K562 (cell line): ENCODE measurements at regions not wholly inside any gene's neighbourhood (a gene's known extent, or its start where the extent isn't known, plus 50 kb on each side); places are given as distances from the start of the nearest gene placed in this dataset.

Experiments used
- ATAC-seq: fragments of 200-7000 bp; cut with Tn5 transposase; 3 replicates; pipeline ENCODE4 v1.9.1; 2020; ENCODE audit warnings: moderate library complexity
- BruUV-seq: library from RNA; stranded (reverse); fragments of 400-500 nt; replicated peaks from 2 replicates; lab custom pipeline; 2021; lab: Mats Ljungman, UMichigan
- CTCF ChIA-PET: fragments of 300-600 bp; formaldehyde crosslinking; extraction: SDS; loops from one replicate; lab custom pipeline; 2021; ENCODE audit warnings: low intra/inter-chr PET ratio; lab: Yijun Ruan, JAX
- POLR2A ChIA-PET: fragments of 300-600, 350-650 bp; sonication (Branson Sonifier 250); formaldehyde crosslinking; extraction: SDS; loops from one replicate; lab custom pipeline; 2021; ENCODE audit warnings: antibody characterized with exemption, inconsistent platforms; lab: Yijun Ruan, JAX
- DNase-seq, 4 experiments: peaks; one replicate each; pipeline versions ENCODE4 v3.0.0 to v3.0.0-alpha.2; 2011 to 2018; ENCODE audit warnings: low spot score in 3 of 4, mixed read lengths in 3 of 4; ENCODE audit errors: extremely low read depth in 1 of 4
- FAIRE-seq: peaks from 2 replicates; lab custom pipeline; 2011; peaks lifted over from hg19 to GRCh38; lab: Jason Lieb, UNC
- H2AFZ ChIP-seq: 2 replicates; pipeline ENCODE4 v1.6.0; 2011; ENCODE audit warnings: low read depth, low read length, control low read depth, inconsistent platforms
- H3K27ac ChIP-seq: fragments of 200-600 bp; 3 replicates; pipeline ENCODE4 v1.8.0; 2011; ENCODE audit warnings: low read depth, mild to moderate bottlenecking, control low read depth, inconsistent platforms, low read length, moderate library complexity, mixed read lengths; ENCODE audit errors: extremely low read depth
- H3K27me3 ChIP-seq, 2 experiments: fragments of 300-600 bp in 1 of 2; 2 replicates in 1 of 2; 3 replicates in 1 of 2; pipeline versions ENCODE4 v1.6.0 to v1.8.0; 2011; ENCODE audit warnings: inconsistent platforms in 2 of 2, low read length in 2 of 2, mild to moderate bottlenecking in 1 of 2, mixed read lengths in 1 of 2, moderate library complexity in 1 of 2; ENCODE audit not compliant: control insufficient read depth in 2 of 2, insufficient read depth in 2 of 2
- H3K36me3 ChIP-seq: fragments of 300-600 bp; 3 replicates; pipeline ENCODE4 v1.8.0; 2011; ENCODE audit warnings: mild to moderate bottlenecking, low read length, inconsistent platforms; ENCODE audit not compliant: control insufficient read depth, insufficient read depth
- H3K4me1 ChIP-seq, 2 experiments: fragments of 200-600 bp in 1 of 2; replicated peaks in 1 of 2; 2 replicates in 1 of 2; 3 replicates in 1 of 2; pipeline versions ENCODE4 v1.5.1 to v1.8.0; 2011; ENCODE audit warnings: inconsistent platforms in 2 of 2, low read length in 2 of 2, mild to moderate bottlenecking in 1 of 2, mixed read lengths in 1 of 2, moderate library complexity in 1 of 2; ENCODE audit not compliant: control insufficient read depth in 2 of 2, insufficient read depth in 2 of 2
- H3K4me2 ChIP-seq: 2 replicates; pipeline ENCODE4 v1.6.1; 2011; ENCODE audit warnings: low read length, control low read depth, inconsistent platforms, mixed read lengths; ENCODE audit not compliant: insufficient read depth
- H3K4me3 ChIP-seq: fragments of 200-600 bp; sonication (generic), shearing (Covaris generic); 2 replicates; pipeline ENCODE4 v1.5.1; 2016; ENCODE audit warnings: control low read depth, inconsistent platforms
- H3K79me2 ChIP-seq: fragments of 200-600 bp; 3 replicates; pipeline ENCODE4 v1.8.0; 2011; ENCODE audit warnings: low read length, inconsistent platforms; ENCODE audit not compliant: control insufficient read depth, insufficient read depth
- H3K9ac ChIP-seq, 2 experiments: 2 replicates each; pipeline versions ENCODE4 v1.6.0 to v1.6.1; 2011; ENCODE audit warnings: low read depth in 2 of 2, low read length in 2 of 2, control low read depth in 1 of 2, inconsistent platforms in 1 of 2, mild to moderate bottlenecking in 1 of 2, mixed read lengths in 1 of 2; ENCODE audit not compliant: insufficient read depth in 1 of 2
- H3K9me1 ChIP-seq: one replicate; pipeline ENCODE4 v1.6.0; 2011; ENCODE audit warnings: inconsistent platforms, mild to moderate bottlenecking, low read length, moderate library complexity; ENCODE audit not compliant: control insufficient read depth, insufficient read depth
- H3K9me3 ChIP-seq: replicated peaks from 2 replicates; pipeline ENCODE4 v1.5.1; 2011; ENCODE audit warnings: low read depth, low read length, inconsistent platforms; ENCODE audit not compliant: control insufficient read depth, insufficient read depth
- H4K20me1 ChIP-seq: replicated peaks from 2 replicates; pipeline ENCODE4 v1.6.1; 2011; ENCODE audit warnings: low read length, inconsistent platforms, mixed read lengths; ENCODE audit not compliant: control insufficient read depth, insufficient read depth
- CC2D1A ChIP-seq: fragments of 450-650 bp; IDR thresholded peaks from 2 replicates; pipeline ENCODE4 v1.6.1; 2017; ENCODE audit warnings: mild to moderate bottlenecking
- CHCHD3 ChIP-seq: fragments of 250-450 bp; sonication (Bioruptor Pico); IDR thresholded peaks from 2 replicates; pipeline ENCODE4 v2.1.2; 2022; ENCODE audit warnings: mild to moderate bottlenecking
- DMBX1 ChIP-seq: fragments of 250-450 bp; sonication (Bioruptor Pico); IDR thresholded peaks from 2 replicates; pipeline ENCODE4 v1.8.0; 2022; ENCODE audit warnings: inconsistent platforms, mild to moderate bottlenecking, moderate library complexity, borderline replicate concordance
- ESRRB ChIP-seq: fragments of 250-450 bp; sonication (Bioruptor Pico); IDR thresholded peaks from 2 replicates; pipeline ENCODE4 v1.5.0; 2020; ENCODE audit warnings: mild to moderate bottlenecking, moderate library complexity, borderline replicate concordance
- KAT7 ChIP-seq: sonication (generic); formaldehyde crosslinking; IDR thresholded peaks from 2 replicates; pipeline ENCODE4 v1.8.0; 2022; ENCODE audit warnings: missing genetic modification reagents, mild to moderate bottlenecking, borderline replicate concordance
- KDM1A ChIP-seq, 2 experiments: fragments of 450-650 bp; IDR thresholded peaks; 2 replicates each; pipeline ENCODE4 v1.6.1; 2016; ENCODE audit warnings: mild to moderate bottlenecking in 2 of 2
- POLR2H ChIP-seq: IDR thresholded peaks from 2 replicates; pipeline ENCODE4 v1.6.1; 2016; ENCODE audit warnings: missing genetic modification characterization, low read depth, mild to moderate bottlenecking, control low read depth, missing compliant biosample characterization, moderate library complexity
- RFX1 ChIP-seq: fragments of 450-650 bp; IDR thresholded peaks from 2 replicates; pipeline ENCODE4 v1.6.1; 2016; ENCODE audit warnings: mild to moderate bottlenecking, moderate library complexity
- SMAD4 ChIP-seq: fragments of 250-450 bp; sonication (Bioruptor Pico); conservative IDR thresholded peaks from 2 replicates; pipeline ENCODE4 v1.8.0; 2021; ENCODE audit warnings: inconsistent platforms, mild to moderate bottlenecking, moderate library complexity
- ZBTB8A ChIP-seq: fragments of 450-650 bp; IDR thresholded peaks from 2 replicates; pipeline ENCODE4 v1.6.1; 2018; ENCODE audit warnings: mild to moderate bottlenecking, moderate library complexity; ENCODE audit not compliant: partially characterized antibody
- ZNF282 ChIP-seq: sonication (generic); formaldehyde crosslinking; IDR thresholded peaks from 2 replicates; pipeline ENCODE4 v1.8.1; 2023; ENCODE audit warnings: missing genetic modification reagents
- ZNF311 ChIP-seq: fragments of 250-450 bp; sonication (Bioruptor Pico); IDR thresholded peaks from 2 replicates; pipeline ENCODE4 v1.4.0; 2020; ENCODE audit warnings: mild to moderate bottlenecking, moderate library complexity
- ZNF316 ChIP-seq: fragments of 450-650 bp; IDR thresholded peaks from 2 replicates; pipeline ENCODE4 v1.6.1; 2016
- ZNF436 ChIP-seq: fragments of 250-450, 450-650 bp; sonication (Bioruptor Pico); formaldehyde crosslinking; IDR thresholded peaks from 2 replicates; pipeline ENCODE4 v1.7.0; 2020; ENCODE audit warnings: mild to moderate bottlenecking
- ZNF583 ChIP-seq: fragments of 250-450 bp; sonication (Bioruptor Pico); IDR thresholded peaks from 2 replicates; pipeline ENCODE4 v1.4.0; 2020
- WGBS: fragments of 100-300 bp; shearing (Covaris generic); methylation state at CpG from one replicate; pipeline ENCODE4 v1.1.6; 2016; ENCODE audit warnings: low coverage, mixed read lengths; ENCODE audit not compliant: insufficient coverage; ENCODE audit errors: missing lambda C conversion rate; 5-methylcytosine and 5-hydroxymethylcytosine counted together
- in situ Hi-C: fragments of 300-500 bp; cut with MboI; formaldehyde crosslinking; loops from 4 replicates; pipeline ENCODE4 v1.15.0; 2018; ENCODE audit warnings: inconsistent platforms, mixed read lengths
- intact Hi-C: fragments of 100-400 bp; cut with micrococcal nuclease; formaldehyde crosslinking; loops from 2 replicates; pipeline ENCODE4 v1.14.2; 2022
- TF ChIP-seq, protein P1 (sequence below), 2 experiments: fragments of 450-650 bp in 1 of 2; sonication (generic) in 1 of 2; formaldehyde crosslinking; conservative IDR thresholded peaks; 2 replicates each; pipeline versions ENCODE4 v1.4.0 to v1.8.1; 2020 to 2022; ENCODE audit warnings: mild to moderate bottlenecking in 1 of 2, missing genetic modification reagents in 1 of 2
- TF ChIP-seq, protein P2 (sequence below): sonication (generic); formaldehyde crosslinking; IDR thresholded peaks from 2 replicates; pipeline ENCODE4 v1.8.1; 2022; ENCODE audit warnings: missing genetic modification reagents
- TF ChIP-seq, protein P3 (sequence below): fragments of 450-650 bp; IDR thresholded peaks from 2 replicates; pipeline ENCODE4 v1.6.1; 2016; ENCODE audit warnings: low read depth, mild to moderate bottlenecking, moderate library complexity

DNA sequence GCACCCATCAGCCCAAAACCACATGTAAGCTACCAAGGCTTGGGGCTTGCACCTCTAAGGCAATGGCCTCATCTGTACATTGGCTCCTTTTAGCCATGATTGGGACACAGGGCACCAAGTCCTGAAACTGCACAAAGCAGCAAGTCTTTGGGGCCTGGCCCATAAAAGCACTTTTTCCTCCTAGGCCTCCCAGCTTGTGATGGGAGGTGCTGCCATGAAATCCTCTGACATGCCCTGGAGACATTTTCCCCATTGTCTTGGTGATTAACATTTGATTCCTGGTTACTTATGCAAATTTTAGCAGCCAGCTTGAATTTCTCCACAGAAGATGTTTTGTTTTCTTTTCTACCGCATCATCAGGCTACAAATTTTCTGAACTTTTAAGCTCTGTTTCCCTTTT is 58.5 kb upstream of the PABPC4L start:
- TF ChIP-seq KAT7 (no peak), ESRRB (no peak), CC2D1A (no peak), POLR2H (tag) (no peak), ZNF436 (no peak), ZNF282 (CRISPR knock-in tag) (no peak), ZBTB8A (no peak), SMAD4 (CRISPR knock-in tag) (no peak), KDM1A (IDR thresholded peaks at IDR 0.05) (no peak), CHCHD3 (CRISPR knock-in tag) (no peak), ZNF311 (CRISPR knock-in tag) (no peak), ZNF316 (no peak), DMBX1 (CRISPR knock-in tag) (no peak), ZNF583 (CRISPR knock-in tag) (no peak), RFX1 (no peak)
- TF ChIP-seq, protein P1, sequence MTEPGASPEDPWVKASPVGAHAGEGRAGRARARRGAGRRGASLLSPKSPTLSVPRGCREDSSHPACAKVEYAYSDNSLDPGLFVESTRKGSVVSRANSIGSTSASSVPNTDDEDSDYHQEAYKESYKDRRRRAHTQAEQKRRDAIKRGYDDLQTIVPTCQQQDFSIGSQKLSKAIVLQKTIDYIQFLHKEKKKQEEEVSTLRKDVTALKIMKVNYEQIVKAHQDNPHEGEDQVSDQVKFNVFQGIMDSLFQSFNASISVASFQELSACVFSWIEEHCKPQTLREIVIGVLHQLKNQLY (CRISPR knock-in tag; conservative IDR thresholded peaks at IDR 0.05): no peak
- TF ChIP-seq, protein P2, sequence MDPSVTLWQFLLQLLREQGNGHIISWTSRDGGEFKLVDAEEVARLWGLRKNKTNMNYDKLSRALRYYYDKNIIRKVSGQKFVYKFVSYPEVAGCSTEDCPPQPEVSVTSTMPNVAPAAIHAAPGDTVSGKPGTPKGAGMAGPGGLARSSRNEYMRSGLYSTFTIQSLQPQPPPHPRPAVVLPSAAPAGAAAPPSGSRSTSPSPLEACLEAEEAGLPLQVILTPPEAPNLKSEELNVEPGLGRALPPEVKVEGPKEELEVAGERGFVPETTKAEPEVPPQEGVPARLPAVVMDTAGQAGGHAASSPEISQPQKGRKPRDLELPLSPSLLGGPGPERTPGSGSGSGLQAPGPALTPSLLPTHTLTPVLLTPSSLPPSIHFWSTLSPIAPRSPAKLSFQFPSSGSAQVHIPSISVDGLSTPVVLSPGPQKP (CRISPR knock-in tag): no peak
- TF ChIP-seq, protein P3, sequence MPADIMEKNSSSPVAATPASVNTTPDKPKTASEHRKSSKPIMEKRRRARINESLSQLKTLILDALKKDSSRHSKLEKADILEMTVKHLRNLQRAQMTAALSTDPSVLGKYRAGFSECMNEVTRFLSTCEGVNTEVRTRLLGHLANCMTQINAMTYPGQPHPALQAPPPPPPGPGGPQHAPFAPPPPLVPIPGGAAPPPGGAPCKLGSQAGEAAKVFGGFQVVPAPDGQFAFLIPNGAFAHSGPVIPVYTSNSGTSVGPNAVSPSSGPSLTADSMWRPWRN: no peak
- TF ChIP-seq, all 486 proteins: peak for 0
- Histone ChIP-seq H3K9ac (no peak overlapping the region), H3K79me2 (no peaks in the 10 kb centered on the region), H3K4me3 (no peak overlapping the region), H2AFZ (no peak overlapping the region), H4K20me1 (no peaks in the 10 kb centered on the region), H3K27ac (no peak overlapping the region), H3K9me1 (no peaks in the 10 kb centered on the region), H3K4me1 (no peaks in the 10 kb centered on the region), H3K36me3 (no peaks in the 10 kb centered on the region), H3K9me3 (no peaks in the 10 kb centered on the region; the same call in 1 of the 2 replicates), H3K4me2 (no peak overlapping the region), H3K27me3 (no peaks in the 10 kb centered on the region)
- intact Hi-C loops (no loop called here), in situ Hi-C loops (no loop called here)
- POLR2A ChIA-PET: no interaction called here
- 25% methylated on average over 1 of the region's 1 CpG for WGBS
- no TSS peak for BruUV-seq
- FAIRE-seq (no peak), ATAC-seq (no peak), DNase-seq (no peak)
- CTCF ChIA-PET: no interaction called here
